Activated naive CD4-positive, alpha-beta T cell treated with anti-CD3 and anti-CD28 coated beads, Interleukin-2, amount 50 U/mL, for 24 hours (primary cell): ENCODE measurements at regions not wholly inside any gene's neighbourhood (a gene's known extent, or its start where the extent isn't known, plus 50 kb on each side); places are given as distances from the start of the nearest gene placed in this dataset.
A peak's percentile ranks its signal among the peaks of the same experiment; 100 is the strongest.
"Not testable (repeated sequence)": the region's sequence is repeated elsewhere in the genome, so short reads cannot be mapped to it uniquely, and the experiment has no call there.

Source experiments
- H3K27ac Mint-ChIP-seq: one replicate; pipeline ENCODE4 v1.8.0; 2021; ENCODE audit warnings: mild to moderate bottlenecking, mixed read lengths
- H3K27me3 Mint-ChIP-seq: one replicate; pipeline ENCODE4 v1.8.0; 2021; ENCODE audit warnings: mixed read lengths
- H3K36me3 Mint-ChIP-seq: one replicate; pipeline ENCODE4 v1.8.0; 2021; ENCODE audit warnings: mixed read lengths
- H3K4me1 Mint-ChIP-seq: one replicate; pipeline ENCODE4 v1.8.0; 2021; ENCODE audit warnings: mixed read lengths
- H3K4me3 Mint-ChIP-seq: one replicate; pipeline ENCODE4 v1.8.0; 2021; ENCODE audit warnings: mild to moderate bottlenecking, mixed read lengths
- H3K9me3 Mint-ChIP-seq: one replicate; pipeline ENCODE4 v1.8.0; 2021; ENCODE audit warnings: mixed read lengths

DNA sequence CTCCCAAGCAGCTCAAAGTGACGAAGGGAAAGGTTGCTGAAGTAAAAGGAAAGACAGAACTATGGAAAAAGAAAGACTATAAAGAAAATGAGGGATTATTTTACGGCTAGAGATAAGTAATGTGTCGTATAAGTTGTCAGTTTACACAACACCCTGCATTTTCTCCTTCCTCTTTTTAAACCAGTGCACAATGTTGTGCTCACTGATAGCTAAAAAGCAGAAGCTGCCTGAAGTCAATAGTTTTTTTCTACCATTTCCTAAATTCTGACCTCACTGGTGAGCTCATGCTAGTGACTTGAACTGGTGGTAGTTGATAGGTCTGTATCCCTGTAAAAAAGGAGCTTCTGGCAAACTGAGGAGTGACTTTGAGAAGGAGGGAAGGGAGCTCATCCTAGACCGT lies 368.6 kb upstream of the GBE1 start:
- no peaks in the 10 kb centered on the region for H3K36me3 Mint-ChIP-seq
- no peaks in the 10 kb centered on the region for H3K4me1 Mint-ChIP-seq
- H3K27ac Mint-ChIP-seq = no peak overlapping the region
- no peak overlapping the region for H3K4me3 Mint-ChIP-seq
- peaks cover 4% of the 10 kb centered on the region for H3K27me3 Mint-ChIP-seq
- no peaks in the 10 kb centered on the region for H3K9me3 Mint-ChIP-seq

- Mint-ChIP-seq H3K4me1 (no peaks in the 10 kb centered on the region), H3K27ac (no peak overlapping the region), H3K4me3 (no peak overlapping the region), H3K36me3 (no peaks in the 10 kb centered on the region), H3K9me3 (no peaks in the 10 kb centered on the region), H3K27me3 (peaks cover 4% of the 10 kb centered on the region)
Observed at GRCh38 chr3:82129221-82129801, 367.9 kb upstream of the GBE1 start.

DNA sequence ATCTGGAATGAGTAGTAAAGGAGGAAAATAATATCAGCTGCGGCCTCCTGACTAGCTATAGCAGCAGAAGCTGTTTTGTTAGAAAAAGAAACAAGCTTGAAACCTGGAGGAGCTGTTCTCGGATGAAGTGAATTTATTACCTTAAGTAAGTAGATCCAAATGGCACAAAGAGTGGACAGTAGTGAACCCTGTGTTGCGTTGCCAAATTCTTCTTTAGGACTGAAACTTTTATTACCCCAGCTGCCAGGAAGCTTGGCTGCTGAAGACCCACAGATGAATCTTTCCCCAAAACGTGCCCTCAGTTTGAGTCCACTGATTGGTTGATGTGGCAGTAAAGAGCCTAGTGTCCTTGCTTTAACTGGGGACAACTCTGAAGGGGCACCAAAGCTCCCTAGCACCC lies 366.8 kb upstream of the GBE1 start:
- H3K9me3 Mint-ChIP-seq = no peaks in the 10 kb centered on the region
- no peak overlapping the region for H3K4me3 Mint-ChIP-seq
- H3K4me1 Mint-ChIP-seq = no peaks in the 10 kb centered on the region
- H3K27me3 Mint-ChIP-seq = peaks cover 3% of the 10 kb centered on the region
- no peaks in the 10 kb centered on the region for H3K36me3 Mint-ChIP-seq
- no peak overlapping the region for H3K27ac Mint-ChIP-seq

DNA sequence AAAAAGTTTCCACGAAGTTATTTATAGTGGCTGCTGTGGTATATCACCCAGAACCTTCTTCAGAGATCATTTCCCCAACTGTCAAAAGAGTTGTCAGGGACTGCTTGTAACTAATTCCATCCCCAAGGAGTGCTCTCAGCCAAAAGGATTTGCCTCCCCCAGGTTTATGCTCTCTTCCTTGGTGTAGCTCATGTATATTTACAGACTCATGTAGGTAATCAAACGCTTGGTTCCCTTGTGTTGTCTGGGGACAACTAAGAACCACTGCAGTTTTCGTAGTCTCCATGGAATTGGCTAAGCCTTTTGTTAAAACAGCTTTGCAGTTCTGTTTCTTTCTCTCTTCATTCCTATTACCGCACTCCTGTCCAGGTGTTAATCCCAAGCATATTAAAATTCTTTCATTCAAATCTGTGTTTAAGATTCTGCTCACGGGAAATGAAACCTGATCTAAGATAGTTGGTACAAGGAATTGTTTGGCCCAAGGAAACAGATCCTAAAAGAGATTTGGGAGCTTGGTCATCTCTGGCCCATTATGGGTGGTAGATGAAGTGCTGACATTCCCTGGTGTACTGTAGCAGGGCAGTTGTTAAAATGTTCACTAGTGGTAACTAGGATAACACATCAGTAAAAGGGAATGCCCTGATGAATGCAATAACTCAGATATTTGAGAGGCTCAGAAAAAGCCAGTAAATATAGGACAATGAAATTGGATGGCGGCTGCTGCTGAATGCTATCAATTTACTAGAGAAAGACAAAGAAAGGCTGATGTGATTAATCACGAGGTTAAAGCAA lies 361.3 kb upstream of the GBE1 start:
- H3K9me3 Mint-ChIP-seq = no peaks in the 10 kb centered on the region
- H3K27ac Mint-ChIP-seq = no peak overlapping the region
- H3K4me1 Mint-ChIP-seq = no peaks in the 10 kb centered on the region
- H3K4me3 Mint-ChIP-seq = no peak overlapping the region
- H3K36me3 Mint-ChIP-seq = no peaks in the 10 kb centered on the region
- peaks cover 2% of the 10 kb centered on the region for H3K27me3 Mint-ChIP-seq

DNA sequence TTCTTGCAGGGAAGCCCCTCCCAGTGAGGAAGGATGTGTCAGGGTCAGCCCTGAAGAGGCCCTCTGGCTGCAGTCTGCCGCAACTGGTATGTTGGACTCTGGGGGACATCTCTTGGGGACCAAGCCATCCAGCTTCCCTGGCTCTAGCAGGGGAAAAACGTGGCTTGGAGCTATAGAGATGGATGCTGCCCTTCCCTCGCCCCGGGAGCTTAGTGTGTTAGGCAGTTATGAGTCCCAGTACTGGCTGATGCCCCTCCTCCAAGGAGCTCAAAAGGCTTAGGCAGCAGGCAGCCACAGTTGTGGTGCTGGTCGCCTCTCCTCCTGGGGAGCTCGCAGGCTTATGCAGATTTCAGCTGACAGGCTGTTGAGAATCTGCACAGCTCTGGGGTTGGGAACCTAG lies 353.1 kb upstream of the GBE1 start:
- Mint-ChIP-seq H3K36me3 (no peaks in the 10 kb centered on the region), H3K27me3 (peaks cover 7% of the 10 kb centered on the region), H3K9me3 (peaks cover 27% of the 10 kb centered on the region), H3K4me1 (no peaks in the 10 kb centered on the region), H3K4me3 (no peak overlapping the region), H3K27ac (no peak overlapping the region)

GRCh38 chr3:82110721-82111120 lies 349.3 kb upstream of the GBE1 start:
- H3K9me3 Mint-ChIP-seq = peaks cover 27% of the 10 kb centered on the region
- not testable (repeated sequence) for H3K36me3 Mint-ChIP-seq, H3K4me3 Mint-ChIP-seq, H3K27me3 Mint-ChIP-seq, H3K4me1 Mint-ChIP-seq
- peak overlapping the region; percentile 2 for H3K27ac Mint-ChIP-seq

DNA sequence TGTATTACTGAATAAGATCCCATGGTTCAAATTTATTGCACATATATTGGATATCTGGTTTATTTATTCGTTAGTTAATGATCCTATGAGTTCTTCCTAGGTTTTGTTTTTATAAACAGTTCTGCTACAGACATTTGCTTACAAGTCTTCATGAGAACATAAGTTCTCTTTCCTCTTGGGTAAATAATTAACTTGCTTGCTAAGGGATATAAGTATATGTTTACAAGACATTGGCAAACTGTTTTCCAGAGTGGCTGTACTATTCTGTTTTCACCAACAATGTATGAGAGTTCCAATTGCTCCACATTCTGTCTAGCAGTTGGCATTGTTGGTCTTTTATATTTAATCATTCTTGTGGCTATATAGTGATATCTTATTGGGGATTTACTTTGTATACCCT lies 341.8 kb upstream of the GBE1 start:
- no peak overlapping the region for H3K27ac Mint-ChIP-seq
- H3K36me3 Mint-ChIP-seq = no peaks in the 10 kb centered on the region
- no peaks in the 10 kb centered on the region for H3K4me1 Mint-ChIP-seq
- H3K4me3 Mint-ChIP-seq = no peak overlapping the region
- no peaks in the 10 kb centered on the region for H3K9me3 Mint-ChIP-seq
- H3K27me3 Mint-ChIP-seq = no peaks in the 10 kb centered on the region

GRCh38 chr3:82100378-82100777 lies 338.9 kb upstream of the GBE1 start:
- Mint-ChIP-seq H3K4me3 (no peak overlapping the region), H3K4me1 (no peaks in the 10 kb centered on the region), H3K9me3 (no peaks in the 10 kb centered on the region), H3K27me3 (no peaks in the 10 kb centered on the region), H3K27ac (no peak overlapping the region), H3K36me3 (no peaks in the 10 kb centered on the region)

DNA sequence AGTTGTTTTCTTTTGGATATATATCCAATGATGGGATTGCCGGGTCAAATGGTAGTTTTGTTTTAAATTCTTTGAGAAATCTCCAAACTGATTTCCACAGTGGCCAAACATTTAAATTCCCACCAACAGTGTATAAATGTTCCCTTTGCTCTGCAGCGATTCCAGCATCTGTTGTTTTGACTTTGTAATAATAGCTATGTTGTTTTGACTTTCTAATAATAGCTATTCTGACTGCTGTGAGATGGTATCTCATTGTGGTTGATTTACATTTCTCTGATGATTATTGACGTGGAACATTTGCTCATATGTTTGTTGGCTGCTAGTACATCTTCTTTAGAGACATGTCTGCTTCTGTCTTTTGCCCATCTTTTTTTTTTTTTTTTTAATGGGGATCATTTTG lies 332.2 kb upstream of the GBE1 start:
- no peaks in the 10 kb centered on the region for H3K9me3 Mint-ChIP-seq
- no peaks in the 10 kb centered on the region for H3K27me3 Mint-ChIP-seq
- H3K4me3 Mint-ChIP-seq = no peak overlapping the region
- no peaks in the 10 kb centered on the region for H3K4me1 Mint-ChIP-seq
- no peaks in the 10 kb centered on the region for H3K36me3 Mint-ChIP-seq
- H3K27ac Mint-ChIP-seq = no peak overlapping the region

DNA sequence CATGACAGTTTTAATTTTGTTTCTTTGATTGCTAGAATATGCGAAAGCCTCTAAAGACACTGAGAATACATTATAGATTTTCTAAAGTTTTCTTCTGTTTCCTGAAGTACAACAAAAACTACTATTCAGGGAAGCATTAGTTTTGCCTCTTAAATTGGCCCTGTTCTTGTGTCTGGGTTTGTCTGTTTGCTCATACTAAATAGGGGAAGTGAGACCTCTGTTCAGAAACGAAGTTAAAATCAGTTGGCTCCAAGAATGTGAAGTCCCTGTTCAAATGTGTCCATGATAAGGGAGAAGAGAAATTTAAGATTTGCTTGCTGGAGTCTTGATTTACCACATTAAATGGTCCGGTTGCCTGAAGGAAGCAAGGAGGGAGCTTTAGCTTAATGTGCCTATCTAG lies 327.3 kb upstream of the GBE1 start:
- no peak overlapping the region for H3K27ac Mint-ChIP-seq
- no peaks in the 10 kb centered on the region for H3K36me3 Mint-ChIP-seq
- H3K27me3 Mint-ChIP-seq = no peaks in the 10 kb centered on the region
- no peaks in the 10 kb centered on the region for H3K9me3 Mint-ChIP-seq
- H3K4me1 Mint-ChIP-seq = no peaks in the 10 kb centered on the region
- no peak overlapping the region for H3K4me3 Mint-ChIP-seq

DNA sequence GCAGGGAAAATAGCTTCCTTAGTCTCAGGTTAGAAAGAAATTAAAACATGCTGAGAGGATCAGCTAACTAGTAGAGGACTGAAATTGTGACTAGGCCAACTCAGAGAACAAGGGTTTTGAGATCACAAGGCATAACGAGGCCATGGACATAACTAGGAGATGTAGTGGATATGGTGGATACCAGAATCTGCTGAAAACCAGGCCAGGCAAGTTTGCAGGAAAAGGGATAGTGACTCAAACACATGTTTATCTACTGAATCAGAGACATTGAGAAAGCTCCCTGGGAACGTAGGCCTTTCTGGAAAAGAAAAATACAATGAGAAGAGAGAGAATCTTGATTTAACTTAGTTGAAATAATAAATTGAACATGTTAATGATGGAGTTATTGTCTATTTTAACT lies 326.5 kb upstream of the GBE1 start:
- H3K27me3 Mint-ChIP-seq = no peaks in the 10 kb centered on the region
- no peak overlapping the region for H3K27ac Mint-ChIP-seq
- no peaks in the 10 kb centered on the region for H3K9me3 Mint-ChIP-seq
- H3K4me3 Mint-ChIP-seq = no peak overlapping the region
- H3K4me1 Mint-ChIP-seq = no peaks in the 10 kb centered on the region
- H3K36me3 Mint-ChIP-seq = no peaks in the 10 kb centered on the region

DNA sequence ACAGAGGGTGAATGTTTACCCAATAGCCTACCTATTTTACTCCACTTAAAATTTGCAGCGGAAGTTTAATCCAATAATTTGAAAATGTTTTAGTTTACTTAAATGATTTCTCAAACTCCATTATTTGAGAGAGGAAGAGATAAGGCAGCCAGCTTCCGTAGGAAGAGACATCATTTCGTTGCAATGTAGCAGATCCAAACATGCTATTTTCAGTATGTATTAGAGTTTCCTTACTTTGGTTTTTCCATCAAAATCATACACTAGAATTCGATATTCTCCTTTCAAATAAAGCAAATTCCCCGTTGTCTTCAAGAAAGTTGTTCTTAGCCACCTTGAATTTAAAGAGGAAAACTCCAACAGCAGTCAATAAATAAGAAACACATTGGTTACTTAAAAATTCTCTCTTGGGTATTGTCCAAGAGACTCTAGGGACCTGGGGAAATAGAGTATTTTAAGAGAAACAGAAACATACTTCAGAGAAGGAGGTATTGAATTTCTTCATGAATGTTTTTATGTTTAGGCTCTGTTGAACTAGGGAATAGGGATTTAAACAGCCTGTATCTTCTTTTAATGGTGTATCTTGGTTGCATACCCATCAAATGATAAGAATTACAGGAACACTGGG lies 324.5 kb upstream of the GBE1 start:
- Mint-ChIP-seq H3K27me3 (no peaks in the 10 kb centered on the region), H3K36me3 (no peaks in the 10 kb centered on the region), H3K4me1 (no peaks in the 10 kb centered on the region), H3K27ac (no peak overlapping the region), H3K4me3 (no peak overlapping the region), H3K9me3 (no peaks in the 10 kb centered on the region)

- H3K9me3 Mint-ChIP-seq = no peaks in the 10 kb centered on the region
- H3K27me3 Mint-ChIP-seq = no peaks in the 10 kb centered on the region
- no peaks in the 10 kb centered on the region for H3K36me3 Mint-ChIP-seq
- H3K27ac Mint-ChIP-seq = no peak overlapping the region
- H3K4me1 Mint-ChIP-seq = no peaks in the 10 kb centered on the region
- H3K4me3 Mint-ChIP-seq = no peak overlapping the region
Observed at GRCh38 chr3:82085356-82085755, 323.9 kb upstream of the GBE1 start.

DNA sequence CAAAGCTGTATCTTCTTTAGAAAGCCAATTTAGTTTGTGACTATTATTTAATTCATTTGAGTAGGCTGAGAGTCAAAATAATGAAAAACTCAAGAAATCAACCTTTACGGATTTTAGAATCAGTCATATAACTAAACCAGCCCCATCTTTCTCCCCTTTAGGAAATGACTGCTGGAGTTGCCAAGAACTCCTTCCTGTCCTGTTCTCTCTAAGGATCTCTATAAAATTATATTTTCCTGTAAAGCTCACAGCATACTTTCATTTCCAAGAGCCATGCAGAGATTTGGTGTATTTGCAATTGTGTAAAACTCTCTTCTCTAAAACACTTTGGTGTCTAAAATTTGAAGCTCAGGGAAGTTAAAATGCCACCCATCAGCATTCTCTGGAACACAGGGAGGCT lies 323.4 kb upstream of the GBE1 start:
- H3K4me1 Mint-ChIP-seq = no peaks in the 10 kb centered on the region
- no peaks in the 10 kb centered on the region for H3K36me3 Mint-ChIP-seq

DNA sequence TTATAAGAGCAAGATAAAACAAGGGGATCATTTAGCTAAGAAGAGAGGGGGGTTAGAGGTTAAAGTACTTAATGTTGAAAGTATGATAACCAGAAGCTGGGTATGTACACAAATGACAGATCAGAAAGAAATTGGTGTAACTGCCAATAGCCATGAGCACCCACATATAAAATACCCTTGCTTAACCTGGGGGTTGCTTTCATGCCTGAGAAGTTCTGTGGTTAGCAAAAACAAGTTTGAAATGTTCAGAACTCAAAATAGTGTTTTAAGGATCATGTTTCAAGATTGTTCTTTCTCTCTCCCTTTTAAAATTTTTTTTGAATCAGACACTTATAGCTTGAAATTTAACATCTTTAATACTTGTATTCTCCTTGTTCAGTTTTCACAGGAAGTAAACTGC lies 321.4 kb upstream of the GBE1 start:
- H3K4me3 Mint-ChIP-seq = no peak overlapping the region
- no peaks in the 10 kb centered on the region for H3K4me1 Mint-ChIP-seq
- H3K27me3 Mint-ChIP-seq = no peaks in the 10 kb centered on the region

More for the DNA sequence above, 323.4 kb upstream of the GBE1 start:
- Mint-ChIP-seq H3K9me3 (no peaks in the 10 kb centered on the region), H3K27ac (no peak overlapping the region), H3K27me3 (no peaks in the 10 kb centered on the region), H3K4me3 (no peak overlapping the region)

GRCh38 chr3:82081351-82081750 lies 319.9 kb upstream of the GBE1 start:
- no peaks in the 10 kb centered on the region for H3K36me3 Mint-ChIP-seq
- no peaks in the 10 kb centered on the region for H3K9me3 Mint-ChIP-seq
- H3K27ac Mint-ChIP-seq = no peak overlapping the region
- no peak overlapping the region for H3K4me3 Mint-ChIP-seq
- H3K4me1 Mint-ChIP-seq = no peaks in the 10 kb centered on the region
- H3K27me3 Mint-ChIP-seq = no peaks in the 10 kb centered on the region

More for the DNA sequence above, 321.4 kb upstream of the GBE1 start:
- H3K36me3 Mint-ChIP-seq = no peaks in the 10 kb centered on the region
- H3K9me3 Mint-ChIP-seq = no peaks in the 10 kb centered on the region
- no peak overlapping the region for H3K27ac Mint-ChIP-seq
